Cerebellar nuclear complex (tissue), 1 donor: ENCODE measurements at regions not wholly inside any gene's neighbourhood (a gene's known extent, or its start where the extent isn't known, plus 50 kb on each side); places are given as distances from the start of the nearest gene placed in this dataset.
"Not testable (repeated sequence)": the region's sequence is repeated elsewhere in the genome, so short reads cannot be mapped to it uniquely, and the experiment has no call there.

ENCODE experiments used
- DNase-seq, 2 experiments: peaks; one replicate each; lab custom pipeline; 2025; lab: John Stamatoyannopoulos, UW

DNA sequence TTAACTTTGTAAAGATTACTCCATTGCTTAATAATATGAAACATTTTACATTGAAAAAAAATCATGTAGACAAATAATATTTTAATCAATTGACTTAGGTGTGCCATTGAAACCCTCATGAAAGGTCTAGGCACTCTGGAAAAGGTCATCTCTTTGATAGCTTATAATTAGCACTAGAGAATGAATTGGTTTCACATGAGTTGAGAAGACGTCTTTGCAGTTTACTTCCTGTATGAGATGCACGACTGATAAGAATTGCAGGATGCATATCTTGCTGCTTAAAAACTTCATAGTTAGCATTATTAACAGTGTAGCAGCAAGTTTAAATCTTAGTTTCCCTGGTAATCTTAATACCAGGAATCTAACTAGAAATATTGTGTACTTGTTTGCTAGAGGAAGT lies 614.2 kb upstream of the COBL start:
- no peak for DNase-seq

DNA sequence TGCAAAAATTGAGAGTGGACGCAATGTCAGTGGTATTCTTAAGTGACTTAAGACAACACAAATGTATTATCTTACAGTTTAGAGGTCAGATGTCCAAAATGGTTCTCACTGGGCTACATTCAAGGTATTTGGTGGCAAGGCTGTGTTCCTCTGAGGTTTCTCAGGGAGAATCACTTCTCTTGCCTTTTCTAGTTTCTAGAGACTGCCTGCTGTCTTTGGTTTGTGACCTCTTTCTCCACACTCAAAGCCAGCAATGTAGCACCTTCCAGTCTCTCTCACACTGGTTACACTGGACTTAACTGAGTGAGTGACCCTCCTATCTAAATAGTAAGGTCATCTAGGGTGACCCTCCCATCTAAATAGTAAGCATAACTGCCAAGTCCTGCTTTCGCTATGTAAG lies 613.2 kb upstream of the COBL start:
- DNase-seq, result no peak

DNA sequence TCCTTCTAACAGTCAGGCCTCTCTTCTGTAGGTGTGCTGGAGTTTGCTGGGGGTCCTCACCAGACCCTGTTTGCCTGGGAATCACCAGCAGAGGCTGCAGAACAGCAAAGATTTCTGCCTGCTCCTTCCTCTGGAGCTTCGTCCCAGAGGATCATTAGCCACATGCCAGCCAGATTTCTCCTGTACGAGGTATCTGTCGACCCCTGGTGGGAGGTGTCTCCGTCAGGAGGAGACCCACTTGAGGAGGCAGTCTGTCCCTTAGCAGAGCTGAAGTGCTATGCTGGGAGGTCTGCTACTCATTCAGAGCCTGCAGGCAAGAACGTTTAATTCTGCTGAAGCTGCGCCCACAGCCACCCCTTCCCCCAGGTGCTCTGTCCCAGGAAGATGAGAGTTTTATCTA lies 611.1 kb upstream of the COBL start:
- no peak for DNase-seq

DNA sequence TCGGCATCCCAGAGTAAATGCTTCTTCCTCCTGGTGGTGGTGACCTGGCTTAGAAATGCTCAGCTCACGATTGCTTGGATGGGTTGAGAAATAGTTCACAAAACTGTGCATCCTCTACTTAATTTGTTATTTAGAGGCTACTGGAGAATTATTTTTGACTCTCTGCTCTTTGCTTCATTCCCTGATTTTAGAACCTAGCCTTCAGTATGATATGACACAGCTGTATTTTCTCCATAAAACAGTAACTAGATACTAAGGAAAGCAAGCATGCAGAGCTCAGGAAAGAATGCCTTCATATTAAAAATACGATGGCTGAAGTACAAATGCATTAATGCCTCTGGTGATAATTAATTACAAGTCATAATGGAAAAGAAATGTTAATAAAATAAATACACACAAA lies 602.0 kb upstream of the COBL start:
- no peak for DNase-seq

DNA sequence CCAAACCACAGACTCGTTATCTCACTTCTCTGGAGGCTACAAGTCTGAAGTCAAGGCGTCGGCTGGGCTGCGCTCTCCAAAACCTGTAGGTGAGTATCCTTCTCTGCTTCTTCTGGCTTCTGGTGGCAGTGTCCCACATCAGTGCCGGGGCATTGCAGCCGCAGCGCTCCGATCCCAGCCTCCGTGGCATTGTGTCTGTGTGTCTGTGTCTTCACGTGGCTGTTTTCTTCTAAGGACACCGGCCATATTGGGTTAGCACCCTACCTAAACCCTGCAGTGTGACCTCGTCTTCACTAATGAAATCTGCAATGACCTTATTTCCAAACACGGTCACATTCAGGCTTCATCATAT lies 584.9 kb upstream of the COBL start:
- DNase-seq, result no peak

DNA sequence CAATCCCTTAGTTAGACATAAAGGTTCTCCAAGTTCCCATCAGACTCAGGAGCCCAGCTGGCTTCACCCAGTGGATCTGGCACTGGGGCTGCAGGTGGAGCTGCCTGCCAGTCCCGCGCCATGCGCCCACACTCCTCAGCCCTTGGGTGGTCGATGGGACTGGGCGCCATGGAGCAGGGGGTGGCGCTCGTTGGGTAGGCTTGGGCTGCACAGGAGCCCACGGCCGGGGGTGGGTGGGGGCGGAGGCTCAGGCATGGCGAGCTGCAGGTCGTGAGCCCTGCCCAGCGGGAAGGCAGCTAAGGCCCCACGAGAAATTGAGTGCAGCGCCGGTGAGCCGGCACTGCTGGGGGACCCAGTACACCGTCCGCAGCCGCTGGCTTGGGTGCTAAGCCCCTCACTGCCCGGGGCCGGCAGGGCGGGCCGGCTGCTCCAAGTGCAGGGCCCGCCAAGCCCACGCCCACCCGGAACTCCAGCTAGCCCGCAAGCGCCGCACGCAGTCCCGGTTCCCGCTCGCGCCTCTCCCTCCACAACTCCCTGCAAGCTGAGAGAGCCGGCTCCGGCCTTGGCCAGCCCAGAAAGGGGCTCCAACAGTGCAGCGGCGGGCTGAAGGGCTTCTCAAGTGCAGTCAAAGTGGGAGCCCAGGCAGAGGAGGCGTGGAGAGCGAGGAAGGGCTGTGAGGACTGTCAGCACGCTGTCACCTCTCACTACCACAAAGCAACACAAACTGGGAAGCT lies 584.3 kb upstream of the COBL start:
- DNase-seq, result not testable (repeated sequence)

DNA sequence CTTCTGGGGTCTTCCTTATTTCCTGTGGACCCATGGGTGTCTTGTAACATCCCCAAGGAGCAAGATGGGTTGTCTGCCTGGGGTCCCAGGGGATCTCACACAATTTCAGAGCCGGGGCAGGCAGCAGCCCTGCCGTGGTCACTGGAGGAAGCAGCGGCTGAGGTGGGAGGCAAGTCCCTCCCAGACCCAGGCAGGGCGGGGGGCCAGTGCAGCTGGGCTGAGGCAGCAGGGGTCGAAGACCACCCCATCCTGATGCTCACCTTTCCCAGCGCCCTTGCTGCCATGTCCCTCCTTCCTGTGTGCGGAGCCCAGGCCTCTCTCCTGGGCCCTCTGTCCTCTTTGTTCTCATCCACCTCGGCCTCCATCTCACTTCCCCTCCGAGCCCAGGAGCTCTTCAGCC lies 583.0 kb upstream of the COBL start:
- no peak for DNase-seq

DNA sequence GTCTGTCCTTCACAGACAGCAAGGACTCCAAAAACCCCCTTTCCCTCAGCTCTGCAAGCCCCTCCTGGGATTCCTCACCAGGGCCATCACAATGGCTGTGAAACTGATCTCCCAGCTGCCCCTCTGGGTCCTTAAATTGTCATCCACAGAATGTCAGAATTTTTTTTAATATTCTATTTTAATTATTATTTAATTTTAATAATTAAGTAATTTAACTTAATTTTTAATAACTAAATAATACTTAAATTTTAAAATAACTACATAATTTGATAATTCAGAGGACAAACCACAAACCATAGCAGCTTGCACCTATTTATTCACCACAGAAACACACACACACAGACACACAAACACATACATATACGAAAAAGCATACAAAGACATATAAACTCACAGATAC lies 565.8 kb upstream of the COBL start:
- no peak for DNase-seq

DNA sequence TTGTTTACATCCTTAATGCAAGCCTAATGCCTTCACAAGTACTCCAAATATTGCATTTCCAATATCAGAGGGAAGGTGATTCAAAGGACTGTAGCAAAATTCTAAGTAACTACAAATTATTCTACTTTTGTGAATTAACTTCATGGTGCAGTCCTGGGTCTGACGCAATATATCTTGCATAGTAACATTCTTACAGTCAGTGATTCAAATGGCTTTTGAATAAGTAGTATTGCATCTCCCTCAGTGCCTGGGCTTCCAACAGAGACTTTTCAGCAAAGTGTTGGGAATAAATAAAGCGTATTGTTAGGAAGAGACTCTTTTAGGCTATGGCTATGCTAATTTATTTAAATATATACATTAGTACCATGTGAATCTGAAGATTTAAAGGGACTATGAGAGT lies 564.7 kb upstream of the COBL start:
- no peak for DNase-seq

DNA sequence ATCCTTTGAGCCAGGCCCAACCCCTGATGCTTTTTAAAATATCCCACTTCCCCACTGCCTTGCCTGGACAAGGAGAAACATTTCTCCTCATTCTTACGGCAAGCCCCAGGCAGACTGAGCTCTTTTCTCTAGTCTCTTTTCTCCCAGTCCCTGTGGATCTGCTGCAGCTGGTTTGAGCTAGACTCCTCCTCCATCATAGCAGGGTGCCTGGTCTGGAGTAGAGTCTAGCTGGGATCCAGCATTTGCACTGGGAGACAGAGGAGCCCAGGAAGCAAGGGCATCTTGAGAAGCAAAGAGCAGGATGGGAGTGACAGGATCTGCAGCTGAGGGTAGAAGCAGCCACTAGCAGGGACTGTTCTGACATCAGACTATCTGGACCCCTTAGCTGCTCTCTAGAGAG lies 562.3 kb upstream of the COBL start:
- DNase-seq, result no peak

DNA sequence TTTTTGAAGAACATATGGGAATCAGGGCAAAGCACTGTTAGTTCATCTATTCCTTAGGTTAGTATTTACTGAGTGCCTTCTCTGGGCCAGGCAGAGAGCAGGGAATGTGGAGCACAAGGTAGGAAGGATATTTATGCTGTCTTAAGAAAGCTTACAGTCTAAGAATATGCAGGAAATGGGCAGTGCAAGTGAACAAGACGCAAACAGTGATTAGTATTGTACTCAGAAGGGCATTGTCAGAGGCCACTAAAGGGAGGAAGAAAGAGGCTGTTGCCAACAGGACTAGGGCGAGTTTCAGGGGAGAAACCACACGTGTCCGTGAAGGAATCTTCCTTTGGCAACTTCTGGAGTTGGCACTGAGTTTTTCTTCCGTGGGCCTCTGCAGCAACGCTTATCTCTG lies 552.8 kb upstream of the COBL start:
- DNase-seq, result no peak

DNA sequence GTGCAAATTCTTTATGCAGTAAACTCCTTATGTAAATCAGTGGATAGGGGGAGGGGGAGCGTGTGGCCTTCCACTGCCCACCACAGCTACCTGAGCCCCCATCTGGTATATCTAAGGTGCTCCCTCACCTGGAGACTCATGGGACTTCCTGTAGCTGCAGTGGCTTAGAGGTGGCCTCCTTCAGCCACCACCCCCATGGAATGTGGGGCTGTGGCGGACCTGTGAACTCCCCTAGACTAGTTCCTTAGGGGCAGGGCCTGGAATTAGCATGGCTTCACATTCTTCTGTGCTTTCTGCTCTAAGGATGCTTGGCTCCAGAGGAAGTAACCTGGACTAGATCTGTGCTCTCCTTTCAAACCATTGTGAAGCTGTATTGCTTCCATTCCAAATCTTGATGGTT lies 550.5 kb upstream of the COBL start:
- DNase-seq, result no peak

DNA sequence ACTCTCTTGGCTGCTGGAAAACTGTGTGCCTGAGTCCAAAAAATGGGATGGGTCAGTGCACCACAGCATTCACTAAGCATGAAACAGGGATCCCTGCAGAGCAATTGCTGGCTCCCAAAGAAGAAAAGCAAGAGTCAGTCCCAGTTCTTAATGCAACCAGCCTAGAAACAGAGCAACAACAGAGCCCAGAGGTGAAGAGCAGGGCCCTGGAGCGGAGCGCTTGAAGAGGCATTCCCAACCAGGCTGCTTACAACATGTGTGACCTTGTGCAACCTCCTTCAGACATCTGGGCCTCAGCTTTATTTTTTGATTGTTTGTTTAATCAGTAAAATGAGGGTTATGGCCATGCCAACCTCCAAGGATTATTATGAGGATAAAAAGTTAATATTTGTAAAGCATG lies 543.7 kb upstream of the COBL start:
- DNase-seq, result no peak

DNA sequence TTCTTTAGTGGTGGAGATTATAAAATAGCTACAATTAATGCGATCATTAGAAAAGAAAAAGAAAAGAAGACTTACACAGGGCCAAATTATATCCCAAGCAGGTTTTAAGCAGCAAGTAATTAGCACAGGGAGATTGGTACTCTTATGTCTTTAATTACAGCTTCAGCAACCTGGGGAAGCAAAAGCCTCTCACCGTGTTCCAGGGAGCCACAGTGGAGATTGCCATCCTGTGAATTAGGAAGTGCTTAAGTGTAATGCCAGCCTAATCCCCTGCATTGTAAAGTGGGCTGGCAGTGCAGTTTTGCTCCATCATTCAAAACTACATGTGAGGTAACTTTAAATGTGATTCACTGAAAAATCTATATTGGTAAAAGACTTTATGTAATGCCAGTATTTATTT lies 533.5 kb upstream of the COBL start:
- no peak for DNase-seq

DNA sequence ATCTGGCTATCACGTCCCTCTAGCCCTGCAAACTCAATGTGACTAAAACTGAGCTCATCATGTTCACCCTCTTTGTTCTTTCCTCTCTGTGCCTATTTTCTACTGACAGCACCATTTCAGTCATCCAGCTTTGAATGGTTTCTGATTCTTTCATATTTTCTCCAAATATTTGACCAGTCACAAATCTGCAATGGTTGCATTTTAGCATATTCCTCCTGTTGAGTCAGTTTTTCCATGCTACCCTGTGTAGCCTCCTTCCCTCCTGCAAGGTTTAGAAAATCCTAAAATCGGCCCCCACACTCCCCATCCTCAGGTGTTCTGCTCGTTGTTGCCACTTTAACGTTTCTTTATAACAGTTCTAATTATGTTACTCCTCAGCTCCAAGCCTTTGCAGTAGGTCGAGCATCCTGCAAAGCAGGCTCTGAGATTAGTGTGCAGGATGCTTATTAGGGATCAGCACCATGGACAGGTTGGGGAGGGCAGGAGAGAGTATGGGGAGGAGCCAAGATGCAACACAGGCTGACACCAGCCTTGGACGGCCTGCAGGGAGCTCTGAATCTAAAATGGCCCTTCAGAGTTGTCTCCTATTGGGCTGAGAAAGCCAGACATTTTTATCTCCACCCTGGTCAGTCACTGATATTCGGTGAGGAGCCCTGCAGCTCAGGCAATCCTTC lies 531.0 kb upstream of the COBL start:
- no peak for DNase-seq

DNA sequence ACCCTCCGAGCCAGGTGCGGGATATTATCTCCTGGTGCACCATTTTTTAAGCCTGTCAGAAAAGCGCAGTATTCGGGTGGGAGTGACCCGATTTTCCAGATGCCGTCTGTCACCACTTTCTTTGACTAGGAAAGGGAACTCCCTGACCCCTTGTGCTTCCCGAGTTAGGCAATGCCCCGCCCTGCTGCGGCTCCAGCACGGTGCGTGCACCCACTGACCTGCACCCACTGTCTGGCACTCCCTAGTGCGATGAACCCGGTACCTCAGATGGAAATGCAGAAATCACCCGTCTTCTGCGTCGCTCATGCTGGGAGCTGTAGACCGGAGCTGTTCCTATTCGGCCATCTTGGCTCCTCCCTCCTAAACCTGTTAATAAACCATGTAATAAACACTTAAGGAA lies 522.5 kb upstream of the COBL start:
- not testable (repeated sequence) for DNase-seq

DNA sequence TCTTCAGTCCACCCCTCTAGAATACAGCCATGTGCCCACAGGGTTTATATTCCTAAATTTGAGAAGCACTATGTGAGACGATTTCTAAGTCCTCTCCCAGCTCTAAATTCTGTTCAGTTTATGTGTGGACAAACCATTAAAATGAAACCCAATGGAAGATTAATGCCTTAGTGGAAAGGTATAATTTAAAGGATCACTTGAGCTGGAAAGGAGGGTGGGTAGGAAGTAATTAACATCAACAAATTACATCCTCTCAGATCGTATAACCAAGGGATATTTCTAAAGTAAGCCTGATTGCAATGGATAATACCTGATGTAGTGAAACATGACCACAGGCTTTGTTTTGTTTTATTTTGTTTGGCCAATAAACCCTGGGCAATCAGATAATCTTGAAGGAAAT lies 511.0 kb upstream of the COBL start:
- no peak for DNase-seq

DNA sequence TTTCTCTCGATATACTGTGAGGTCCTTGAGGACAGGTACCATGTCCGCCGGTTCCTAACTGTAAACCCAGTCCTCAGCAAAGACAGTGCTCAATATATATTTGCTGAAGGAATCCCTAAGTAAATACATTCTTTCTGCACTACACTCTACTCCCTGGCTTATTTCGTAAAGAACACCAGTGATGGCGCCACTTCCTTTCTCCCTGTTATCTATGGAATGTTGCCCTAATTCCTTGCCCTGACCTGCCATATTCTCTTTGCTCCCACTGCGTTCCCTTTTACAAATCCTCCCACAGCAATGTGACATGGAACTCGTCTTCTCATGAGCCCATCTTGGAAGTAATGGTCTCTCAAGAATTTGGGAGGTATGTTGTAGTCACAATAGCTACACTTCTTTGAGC lies 507.4 kb upstream of the COBL start:
- DNase-seq, result no peak

DNA sequence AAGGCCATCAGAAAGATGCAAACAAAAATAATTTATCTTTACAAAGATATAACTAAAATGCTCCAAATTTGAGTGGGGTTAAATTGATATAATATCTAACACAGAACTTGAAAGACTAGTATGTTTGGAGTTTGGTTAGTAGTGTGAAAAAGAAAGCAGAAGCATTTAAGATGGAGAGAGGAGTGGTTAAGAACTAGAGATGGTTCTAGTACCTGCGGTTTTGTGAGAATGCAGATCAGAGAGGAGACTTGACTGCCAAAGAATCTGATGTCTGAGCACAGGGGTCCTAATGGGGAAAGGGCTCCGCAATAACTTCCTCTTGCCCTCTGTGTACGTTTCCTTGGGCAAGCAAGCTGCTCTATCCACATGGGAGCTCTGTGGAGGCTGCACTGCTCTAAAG lies 506.8 kb upstream of the COBL start:
- DNase-seq, result no peak

DNA sequence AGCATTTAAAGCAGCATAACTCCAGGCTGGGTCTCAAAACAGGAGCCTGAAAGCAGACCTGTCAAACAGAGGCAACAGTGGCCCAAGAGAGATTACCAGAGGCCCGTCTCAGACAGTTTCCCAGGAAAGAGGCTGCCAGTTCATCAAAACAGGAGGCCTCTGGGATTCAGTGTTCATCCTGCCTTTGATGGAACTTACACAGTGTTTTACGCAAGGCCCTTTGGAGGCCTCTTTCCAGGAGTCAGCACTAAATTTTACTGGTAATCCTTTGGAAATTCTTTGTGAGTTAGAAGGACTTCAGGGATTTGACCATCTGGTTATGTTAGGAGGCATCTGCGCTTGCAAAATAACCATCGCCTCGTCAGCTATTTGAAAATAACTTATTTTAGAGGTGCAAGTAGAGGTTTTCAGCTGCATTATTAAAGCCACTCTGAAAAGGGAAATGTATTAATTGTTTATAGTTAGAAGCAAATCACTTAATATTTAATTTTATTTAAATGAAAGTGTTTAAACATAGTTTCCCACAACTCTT lies 501.2 kb upstream of the COBL start:
- DNase-seq, result no peak

DNA sequence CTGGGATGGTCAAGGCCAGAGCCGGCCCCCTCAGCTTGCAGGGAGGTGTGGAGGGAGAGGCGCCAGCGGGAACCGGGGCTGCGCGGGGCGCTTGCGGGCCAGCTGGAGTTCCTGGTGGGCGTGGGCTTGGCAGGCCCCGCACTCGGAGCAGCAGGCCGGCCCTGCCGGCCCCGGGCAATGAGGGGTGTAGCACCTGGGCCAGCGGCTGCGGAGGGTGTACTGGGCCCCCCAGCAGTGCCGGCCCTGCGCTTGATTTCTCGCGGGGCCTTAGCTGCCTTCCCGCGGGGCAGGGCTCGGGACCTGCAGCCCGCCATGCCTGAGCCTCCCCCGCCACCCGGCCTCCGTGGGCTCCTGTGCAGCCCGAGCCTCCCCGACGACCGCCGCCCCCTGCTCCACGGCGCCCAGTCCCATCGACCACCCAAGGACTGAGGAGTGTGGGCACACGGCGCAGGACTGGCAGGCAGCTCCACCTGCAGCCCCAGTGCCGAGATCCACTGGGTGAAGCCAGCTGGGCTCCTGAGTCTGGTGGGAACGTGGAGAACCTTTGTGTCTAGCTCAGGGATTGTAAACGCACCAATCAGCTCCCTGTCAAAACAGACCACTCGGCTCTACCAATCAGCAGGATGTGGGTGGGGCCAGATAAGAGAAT lies 489.3 kb upstream of the COBL start:
- DNase-seq, result not testable (repeated sequence)

DNA sequence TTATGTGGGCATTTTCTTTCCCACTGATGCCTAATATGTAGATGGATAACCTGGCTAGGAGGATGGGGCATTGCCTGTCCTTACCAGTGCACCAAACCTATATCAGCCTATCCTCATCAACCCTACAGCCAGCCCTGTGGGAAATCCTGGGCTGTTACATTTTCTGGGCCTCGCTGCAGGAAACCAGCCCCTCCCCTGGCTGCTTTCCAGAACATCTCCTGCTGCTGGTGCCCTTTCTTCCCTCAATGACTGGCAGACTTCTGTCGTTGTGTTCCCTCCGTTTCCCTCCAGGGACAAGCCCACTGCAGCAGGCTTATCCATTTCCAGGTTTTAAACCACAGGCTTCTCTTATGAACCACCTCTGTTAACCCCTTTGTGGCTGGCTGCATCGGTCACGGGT lies 486.1 kb upstream of the COBL start:
- no peak for DNase-seq

DNA sequence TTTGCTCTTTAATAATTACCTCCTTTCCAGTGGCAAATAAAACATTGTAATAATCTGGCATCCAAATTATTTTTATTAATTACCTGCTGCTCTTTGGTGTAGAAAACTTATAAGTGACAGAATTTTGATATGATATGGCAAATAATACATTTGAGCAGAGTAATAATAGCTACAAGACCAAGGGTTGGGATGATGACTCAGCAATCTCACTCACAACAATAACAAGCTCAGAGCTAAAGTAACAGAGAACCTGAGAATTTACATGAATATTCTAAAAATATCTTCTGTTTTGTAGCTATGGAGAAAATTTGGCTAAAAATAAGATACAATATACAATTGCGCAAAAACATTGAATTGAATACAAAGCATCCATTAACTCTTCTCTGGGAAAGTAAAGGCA lies 480.8 kb upstream of the COBL start:
- no peak for DNase-seq
